Fibroblast of lung (primary cell): ENCODE measurements at regions not wholly inside any gene's neighbourhood (a gene's known extent, or its start where the extent isn't known, plus 50 kb on each side); places are given as distances from the start of the nearest gene placed in this dataset.

Source experiments
- DNase-seq, 2 donors: peaks; one replicate each; pipeline versions ENCODE4 v3.0.0 to v3.0.0-alpha.2; 2010; ENCODE audit warnings: low read depth in 2 of 2
- H2AFZ ChIP-seq: 2 replicates; pipeline ENCODE4 v1.5.1; 2012; ENCODE audit warnings: low read length, control low read depth, inconsistent platforms
- H3K27ac ChIP-seq: 2 replicates; pipeline ENCODE4 v1.5.1; 2011; ENCODE audit warnings: low read length, control low read depth; ENCODE audit not compliant: insufficient read depth
- H3K27me3 ChIP-seq: 2 replicates; pipeline ENCODE4 v1.5.1; 2011; ENCODE audit warnings: mild to moderate bottlenecking, low read length; ENCODE audit not compliant: control insufficient read depth, insufficient read depth
- H3K36me3 ChIP-seq: 2 replicates; pipeline ENCODE4 v1.5.1; 2011; ENCODE audit warnings: low read length; ENCODE audit not compliant: control insufficient read depth, insufficient read depth
- H3K4me1 ChIP-seq: 2 replicates; pipeline ENCODE4 v1.5.1; 2011; ENCODE audit warnings: low read length; ENCODE audit not compliant: control insufficient read depth, insufficient read depth; ENCODE audit errors: extremely low read depth
- H3K4me2 ChIP-seq: 2 replicates; pipeline ENCODE4 v1.5.1; 2011; ENCODE audit warnings: low read length, control low read depth; ENCODE audit not compliant: insufficient read depth; ENCODE audit errors: extremely low read depth
- H3K4me3 ChIP-seq, 4 experiments: fragments of 200-600 bp in 1 of 4; sonication (generic) in 1 of 4; replicated peaks in 1 of 4; 2 replicates each; pipeline ENCODE4 v1.5.1; 2011 to 2016; ENCODE audit warnings: low read length in 4 of 4, low read depth in 3 of 4, mild to moderate bottlenecking in 3 of 4, control low read depth in 2 of 4, inconsistent platforms in 1 of 4, mixed read lengths in 1 of 4; ENCODE audit not compliant: insufficient read depth in 1 of 4; ENCODE audit errors: control extremely low read depth in 1 of 4
- H3K79me2 ChIP-seq: 2 replicates; pipeline ENCODE4 v1.5.1; 2012; ENCODE audit warnings: mild to moderate bottlenecking, low read length, inconsistent platforms; ENCODE audit not compliant: control insufficient read depth, insufficient read depth
- H3K9ac ChIP-seq: 2 replicates; pipeline ENCODE4 v1.5.1; 2011; ENCODE audit warnings: mild to moderate bottlenecking, low read length, control low read depth; ENCODE audit not compliant: insufficient read depth
- H3K9me3 ChIP-seq: 2 replicates; pipeline ENCODE4 v1.5.1; 2012; ENCODE audit warnings: low read depth, low read length; ENCODE audit not compliant: control insufficient read depth, insufficient read depth
- H4K20me1 ChIP-seq: 2 replicates; pipeline ENCODE4 v1.5.1; 2011; ENCODE audit warnings: low read length; ENCODE audit not compliant: control insufficient read depth, insufficient read depth; ENCODE audit errors: extremely low read depth
- CTCF ChIP-seq, 2 donors: IDR thresholded peaks in 1 of 2; conservative IDR thresholded peaks in 1 of 2; 1 replicate in 1 of 2; 2 replicates in 1 of 2; pipeline ENCODE4 v1.5.1; 2011 to 2012; ENCODE audit warnings: low read length in 2 of 2, control low read depth in 1 of 2, inconsistent platforms in 1 of 2, low read depth in 1 of 2, mild to moderate bottlenecking in 1 of 2
- EZH2 ChIP-seq: IDR thresholded peaks from 2 replicates; pipeline ENCODE4 v1.5.1; 2012; ENCODE audit warnings: low read length, control low read depth, mild to moderate bottlenecking; ENCODE audit errors: missing control alignments

GRCh38 chr2:193776988-193777387, 1582.3 kb upstream of the TMEFF2 start:
- H3K9me3 ChIP-seq, result no peaks in the 10 kb centered on the region
- H3K36me3 ChIP-seq, result no peaks in the 10 kb centered on the region
- no peak overlapping the region for H3K4me3 ChIP-seq
- H3K4me2 ChIP-seq, result no peak overlapping the region
- no peak overlapping the region for H3K27ac ChIP-seq
- no peak for DNase-seq
- no peaks in the 10 kb centered on the region for H3K79me2 ChIP-seq
- TF ChIP-seq EZH2, result no peak
- TF ChIP-seq CTCF (conservative IDR thresholded peaks at IDR 0.05 in 1 of 2, IDR thresholded peaks at IDR 0.05 in 1 of 2; ENCODE audit: low read depth in 1 of 2, low read length in 2 of 2), result no peak
- no peaks in the 10 kb centered on the region for H3K27me3 ChIP-seq
- H3K9ac ChIP-seq, result no peak overlapping the region
- no peaks in the 10 kb centered on the region for H4K20me1 ChIP-seq
- H3K4me1 ChIP-seq, result no peaks in the 10 kb centered on the region
- no peak overlapping the region for H2AFZ ChIP-seq

- Histone ChIP-seq H2AFZ (no peak overlapping the region), H4K20me1 (no peaks in the 10 kb centered on the region), H3K9me3 (no peaks in the 10 kb centered on the region), H3K79me2 (no peaks in the 10 kb centered on the region), H3K27ac (no peak overlapping the region), H3K4me2 (no peak overlapping the region), H3K4me1 (no peaks in the 10 kb centered on the region), H3K4me3 (no peak overlapping the region), H3K36me3 (no peaks in the 10 kb centered on the region), H3K9ac (no peak overlapping the region), H3K27me3 (no peaks in the 10 kb centered on the region)
- no peak for TF ChIP-seq EZH2
- no peak for TF ChIP-seq CTCF (conservative IDR thresholded peaks at IDR 0.05 in 1 of 2, IDR thresholded peaks at IDR 0.05 in 1 of 2; ENCODE audit: low read depth in 1 of 2, low read length in 2 of 2)
- DNase-seq, result no peak
Observed at GRCh38 chr2:193774166-193774565, 1579.4 kb upstream of the TMEFF2 start.

GRCh38 chr2:193751299-193751698, 1556.6 kb upstream of the TMEFF2 start:
- Histone ChIP-seq H3K27ac (no peak overlapping the region), H3K36me3 (no peaks in the 10 kb centered on the region), H2AFZ (no peak overlapping the region), H4K20me1 (no peaks in the 10 kb centered on the region), H3K27me3 (no peaks in the 10 kb centered on the region), H3K9me3 (no peaks in the 10 kb centered on the region), H3K9ac (no peak overlapping the region), H3K4me2 (no peak overlapping the region), H3K4me3 (no peak overlapping the region), H3K79me2 (no peaks in the 10 kb centered on the region), H3K4me1 (no peaks in the 10 kb centered on the region)
- TF ChIP-seq EZH2 (no peak), CTCF (conservative IDR thresholded peaks at IDR 0.05 in 1 of 2, IDR thresholded peaks at IDR 0.05 in 1 of 2; ENCODE audit: low read depth in 1 of 2, low read length in 2 of 2) (no peak)
- no peak for DNase-seq
